ENCODE measurements at regions not wholly inside any gene's neighbourhood (a gene's known extent, or its start where the extent isn't known, plus 50 kb on each side); places are given as distances from the start of the nearest gene placed in this dataset.

GRCh38 chr4:159484864-159485263 lies 382.0 kb downstream of the RAPGEF2 start:
- TF ChIP-seq CTCF (IDR thresholded peaks at IDR 0.05): no peak
- no peak for DNase-seq
- no peak overlapping the region for H3K27ac ChIP-seq
- H3K9me3 ChIP-seq: no peaks in the 10 kb centered on the region
- no peak for ATAC-seq
- WGBS, 2 donors: 29 to 43% methylated on average over 2 of the region's 2 CpGs
- intact Hi-C loops (cut with DNase I): no loop called here
- H3K27me3 ChIP-seq: peaks cover 0 to 32% (median 11%) of the 10 kb centered on the region in 7 donors
- H3K4me1 ChIP-seq: peaks cover 0 to 12% (median 2%) of the 10 kb centered on the region in 9 donors
- no peak overlapping the region for H3K4me3 ChIP-seq
- H3K36me3 ChIP-seq: no peaks in the 10 kb centered on the region

- H3K27me3 ChIP-seq: peaks cover 0 to 32% (median 11%) of the 10 kb centered on the region in 7 donors
- peaks cover 0 to 12% (median 0%) of the 10 kb centered on the region in 11 donors for H3K9me3 ChIP-seq
- intact Hi-C loops (cut with DNase I): no loop called here
- H3K4me3 ChIP-seq: no peak overlapping the region
- 7 to 8% methylated on average over 8 of the region's 8 CpGs for WGBS, 2 donors
- ATAC-seq (peak; percentile 53 to 85 (median 79)), DNase-seq (peak in 1 of 2 donors; percentile 49)
- peak; percentile 44 to 86 (median 81) for TF ChIP-seq CTCF (IDR thresholded peaks at IDR 0.05)
- peaks cover 0 to 6% (median 2%) of the 10 kb centered on the region in 9 donors for H3K4me1 ChIP-seq
- no peak overlapping the region for H3K27ac ChIP-seq
- H3K36me3 ChIP-seq: no peaks in the 10 kb centered on the region
These were observed 384.4 kb downstream of the RAPGEF2 start for GRCh38 chr4:159487284-159487747.

- no peak overlapping the region for H3K4me3 ChIP-seq
- intact Hi-C loops (cut with DNase I): no loop called here
- DNase-seq (no peak), ATAC-seq (no peak)
- no peaks in the 10 kb centered on the region for H3K36me3 ChIP-seq
- H3K27ac ChIP-seq: no peak overlapping the region
- WGBS, 2 donors: 81 to 83% methylated on average over 1 of the region's 1 CpG
- peaks cover 0 to 15% (median 0%) of the 10 kb centered on the region in 11 donors for H3K9me3 ChIP-seq
- no peak for TF ChIP-seq CTCF (IDR thresholded peaks at IDR 0.05)
- H3K27me3 ChIP-seq: peaks cover 0 to 32% (median 11%) of the 10 kb centered on the region in 7 donors
- H3K4me1 ChIP-seq: peaks cover 0 to 6% (median 2%) of the 10 kb centered on the region in 9 donors
These were observed 386.8 kb downstream of the RAPGEF2 start for GRCh38 chr4:159489646-159490045.

GRCh38 chr4:159495515-159496236 lies 392.8 kb downstream of the RAPGEF2 start:
- intact Hi-C loops (cut with DNase I): no loop called here
- no peaks in the 10 kb centered on the region for H3K4me1 ChIP-seq
- peaks cover 0 to 15% (median 0%) of the 10 kb centered on the region in 11 donors for H3K9me3 ChIP-seq
- no peak overlapping the region for H3K27ac ChIP-seq
- no peaks in the 10 kb centered on the region for H3K27me3 ChIP-seq
- DNase-seq (no peak), ATAC-seq (no peak)
- H3K36me3 ChIP-seq: no peaks in the 10 kb centered on the region
- TF ChIP-seq CTCF (IDR thresholded peaks at IDR 0.05): no peak
- H3K4me3 ChIP-seq: no peak overlapping the region
- 60 to 68% methylated on average over 2 of the region's 2 CpGs for WGBS, 2 donors
